ENCODE measurements at regions not wholly inside any gene's neighbourhood (a gene's known extent, or its start where the extent isn't known, plus 50 kb on each side); places are given as distances from the start of the nearest gene placed in this dataset.

GRCh38 chr6:63425493-63425892, 105.7 kb upstream of the LGSN start:
- H3K79me1 ChIP-seq (ENCODE audit: insufficient read depth, low read depth, low read length, poor library complexity, severe bottlenecking): no peaks in the 10 kb centered on the region
- H3K27me3 Mint-ChIP-seq (ENCODE audit: low read depth): no peaks in the 10 kb centered on the region
- H2BK20ac ChIP-seq (ENCODE audit: low read depth, low read length, poor library complexity, severe bottlenecking): no peak overlapping the region
- no peak overlapping the region for H3K27ac Mint-ChIP-seq
- H2AFZ ChIP-seq (ENCODE audit: low read length): no peak overlapping the region
- no peak overlapping the region for H3K27ac ChIP-seq (ENCODE audit: insufficient read length, low read depth, low read length)
- peaks cover 0 to 3% of the 10 kb centered on the region in 2 experiments; a peak in 3 of 5 replicates for H3K9me3 Mint-ChIP-seq
- H3K4me1 ChIP-seq (ENCODE audit: insufficient read depth, low read length): no peaks in the 10 kb centered on the region
- H3K18ac ChIP-seq (ENCODE audit: insufficient read length, low read depth, low read length): no peak overlapping the region
- H3K27me3 ChIP-seq (ENCODE audit: insufficient read depth, low read length): no peaks in the 10 kb centered on the region
- no peak overlapping the region for H3K9ac ChIP-seq (ENCODE audit: extremely low read depth, insufficient read length, low read length)
- no peak overlapping the region for H2BK120ac ChIP-seq (ENCODE audit: low read depth, low read length, poor library complexity, severe bottlenecking)
- H3K9me3 ChIP-seq (ENCODE audit: control insufficient read depth, low read depth, low read length): no peaks in the 10 kb centered on the region
- H3K56ac ChIP-seq (ENCODE audit: insufficient read length, low read depth, low read length): no peak overlapping the region
- no peak overlapping the region for H3K14ac ChIP-seq (ENCODE audit: insufficient read depth, low read length)
- no peak overlapping the region for H2BK15ac ChIP-seq (ENCODE audit: low read depth, low read length)
- no peaks in the 10 kb centered on the region for H3K4me1 Mint-ChIP-seq
- H3K23ac ChIP-seq (ENCODE audit: insufficient read length, low read depth, low read length): no peak overlapping the region
- no peak for TF ChIP-seq CTCF (conservative IDR thresholded peaks at IDR 0.05)
- H3K79me2 ChIP-seq (ENCODE audit: insufficient read depth, low read length): no peaks in the 10 kb centered on the region
- no peak for DNase-seq
- no peak overlapping the region for H4K8ac ChIP-seq (replicated peaks; ENCODE audit: insufficient read length, low read depth, low read length)
- H2AK5ac ChIP-seq (ENCODE audit: insufficient read length, low read length): no peak overlapping the region
- no peak overlapping the region for H2BK5ac ChIP-seq (ENCODE audit: insufficient read length, low read length)
- no peak overlapping the region for H4K91ac ChIP-seq (ENCODE audit: insufficient read length, low read depth, low read length)
- H3K36me3 Mint-ChIP-seq (ENCODE audit: insufficient read depth in 1 of 3, low read depth in 3 of 3): peaks cover 0 to 2% (median 0%) of the 10 kb centered on the region in 3 experiments; a peak in 1 of 7 replicates
- no peak overlapping the region for H3K4ac ChIP-seq (ENCODE audit: low read depth, low read length)
- H4K20me1 ChIP-seq (ENCODE audit: control insufficient read depth, insufficient read depth, insufficient read length): no peaks in the 10 kb centered on the region
- no peaks in the 10 kb centered on the region for H3K23me2 ChIP-seq (ENCODE audit: insufficient read length, low read depth, low read length, poor library complexity, severe bottlenecking)
- WGBS (ENCODE audit: extremely low coverage, insufficient read length, low lambda C conversion rate): no CpG with 5 or more reads among the region's 2 CpGs
- no peak overlapping the region for H3K4me3 Mint-ChIP-seq
- no peak overlapping the region for H2BK12ac ChIP-seq (ENCODE audit: insufficient read length, low read depth, low read length)
- no peak overlapping the region for H3T11ph ChIP-seq (ENCODE audit: low read length)
- no peak overlapping the region for H3K4me2 ChIP-seq (ENCODE audit: insufficient read depth, insufficient read length, low read length)
- no peak overlapping the region for H4K5ac ChIP-seq (ENCODE audit: insufficient read length, low read depth, low read length)

Data from H9 (cell line).